AG04449 (cell line): ENCODE measurements at regions not wholly inside any gene's neighbourhood (a gene's known extent, or its start where the extent isn't known, plus 50 kb on each side); places are given as distances from the start of the nearest gene placed in this dataset.

Experiments
- CTCF ChIA-PET: fragments of 350-600 bp; formaldehyde crosslinking; extraction: SDS; loops from one replicate; lab custom pipeline; 2021; ENCODE audit warnings: antibody characterized with exemption; lab: Yijun Ruan, JAX
- POLR2A ChIA-PET: fragments of 400-600, 350-600 bp; formaldehyde crosslinking; extraction: SDS; loops from one replicate; lab custom pipeline; 2020; ENCODE audit warnings: antibody characterized with exemption, inconsistent platforms; lab: Yijun Ruan, JAX
- DNase-seq: peaks from one replicate; pipeline ENCODE4 v3.0.0-alpha.2; 2010; ENCODE audit warnings: low read depth, low spot score
- H3K4me3 ChIP-seq: 2 replicates; pipeline ENCODE4 v1.5.1; 2011; ENCODE audit warnings: low read depth, mild to moderate bottlenecking, control low read depth, low read length
- TF ChIP-seq, protein P1 (sequence below): IDR thresholded peaks from one replicate; pipeline ENCODE4 v1.5.1; 2011; ENCODE audit warnings: mild to moderate bottlenecking, moderate library complexity, low read length, control low read depth, inconsistent platforms; ENCODE audit not compliant: insufficient read depth; ENCODE audit errors: missing control alignments

DNA sequence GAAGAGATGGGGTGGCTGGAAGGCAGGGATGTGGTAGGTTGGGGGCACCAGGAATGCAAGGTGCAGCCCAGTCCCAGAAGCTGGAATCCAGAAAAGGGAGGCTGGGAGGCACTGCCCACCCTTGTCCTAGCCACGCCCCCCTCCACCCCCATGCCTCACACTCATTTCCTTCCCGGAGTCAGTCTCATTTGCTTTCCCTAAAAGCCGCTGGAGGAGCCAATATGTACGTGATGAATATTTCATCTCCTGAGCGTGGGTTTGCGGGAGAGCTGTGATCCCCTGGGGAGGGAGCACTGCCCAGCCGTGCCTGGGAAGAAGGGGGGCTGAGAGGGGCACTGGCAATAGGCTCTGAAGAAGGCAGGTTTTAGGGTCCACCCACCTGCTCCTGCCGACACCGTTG lies 124.5 kb upstream of the LHX1 start:
- TF ChIP-seq, protein P1, sequence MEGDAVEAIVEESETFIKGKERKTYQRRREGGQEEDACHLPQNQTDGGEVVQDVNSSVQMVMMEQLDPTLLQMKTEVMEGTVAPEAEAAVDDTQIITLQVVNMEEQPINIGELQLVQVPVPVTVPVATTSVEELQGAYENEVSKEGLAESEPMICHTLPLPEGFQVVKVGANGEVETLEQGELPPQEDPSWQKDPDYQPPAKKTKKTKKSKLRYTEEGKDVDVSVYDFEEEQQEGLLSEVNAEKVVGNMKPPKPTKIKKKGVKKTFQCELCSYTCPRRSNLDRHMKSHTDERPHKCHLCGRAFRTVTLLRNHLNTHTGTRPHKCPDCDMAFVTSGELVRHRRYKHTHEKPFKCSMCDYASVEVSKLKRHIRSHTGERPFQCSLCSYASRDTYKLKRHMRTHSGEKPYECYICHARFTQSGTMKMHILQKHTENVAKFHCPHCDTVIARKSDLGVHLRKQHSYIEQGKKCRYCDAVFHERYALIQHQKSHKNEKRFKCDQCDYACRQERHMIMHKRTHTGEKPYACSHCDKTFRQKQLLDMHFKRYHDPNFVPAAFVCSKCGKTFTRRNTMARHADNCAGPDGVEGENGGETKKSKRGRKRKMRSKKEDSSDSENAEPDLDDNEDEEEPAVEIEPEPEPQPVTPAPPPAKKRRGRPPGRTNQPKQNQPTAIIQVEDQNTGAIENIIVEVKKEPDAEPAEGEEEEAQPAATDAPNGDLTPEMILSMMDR, result no peak
- H3K4me3 ChIP-seq, result no peak overlapping the region
- ChIA-PET CTCF (interaction anchor here (0.6 kb wide), 1 partner anchor 301 kb away, joined by 3 read pairs; no protein-coding TSS in a partner anchor), POLR2A (no interaction called here)
- DNase-seq, result no peak

DNA sequence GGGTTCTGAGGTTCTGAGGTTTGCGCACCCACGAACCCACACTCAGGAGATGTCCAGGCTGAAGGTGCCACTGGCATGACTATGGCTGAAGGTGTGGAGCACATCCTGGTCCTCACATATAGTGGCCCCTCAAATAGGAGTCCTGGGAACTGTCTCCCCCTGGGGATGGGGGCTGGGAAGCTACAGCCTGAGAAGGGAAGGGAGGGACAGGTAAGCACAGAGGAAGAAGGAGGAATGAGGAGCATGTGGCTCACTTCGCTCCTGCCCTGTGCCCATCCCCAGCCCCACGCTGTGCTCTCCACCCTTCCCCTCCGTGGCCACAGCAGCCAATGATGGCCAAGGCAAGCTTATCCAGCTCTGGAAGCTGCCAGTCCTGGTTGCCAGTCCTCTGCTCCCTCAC lies 123.9 kb upstream of the LHX1 start:
- CTCF ChIA-PET, result no interaction called here

DNA sequence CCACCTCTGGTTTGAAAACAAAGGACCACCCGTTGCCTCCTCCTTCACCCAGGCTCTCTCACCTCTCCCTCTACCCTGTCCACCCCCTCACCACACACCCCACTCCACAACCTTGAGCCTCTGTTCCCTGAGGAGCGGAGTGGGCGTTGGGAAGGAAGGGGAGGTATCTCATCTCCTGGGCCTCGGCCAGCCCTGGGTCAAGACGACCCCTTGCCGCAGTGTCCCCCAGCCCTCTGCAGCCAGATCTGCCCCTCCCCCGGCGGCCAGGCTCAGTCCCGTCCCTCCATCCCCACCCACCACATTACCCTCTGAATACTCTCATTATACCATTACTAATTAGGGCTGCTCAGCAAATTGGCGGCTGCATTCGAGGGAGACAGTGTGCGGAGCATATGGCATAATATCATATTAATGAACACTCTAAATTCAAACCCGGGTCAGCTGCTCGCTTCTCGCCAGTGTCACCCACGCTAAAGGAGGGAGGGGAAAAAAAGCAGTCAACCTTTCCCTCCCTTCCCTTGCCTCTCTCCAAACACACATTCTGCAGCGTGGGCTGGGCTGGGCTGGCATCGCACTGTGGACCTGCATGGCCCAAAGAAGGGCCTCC lies 123.2 kb upstream of the LHX1 start:
- H3K4me3 ChIP-seq, result no peak overlapping the region
- POLR2A ChIA-PET, result no interaction called here
- TF ChIP-seq, protein P1, result no peak
- CTCF ChIA-PET, result no interaction called here
- no peak for DNase-seq

More for the DNA sequence above, 123.9 kb upstream of the LHX1 start:
- TF ChIP-seq, protein P1, result no peak
- no peak for DNase-seq
- no peak overlapping the region for H3K4me3 ChIP-seq
- POLR2A ChIA-PET, result no interaction called here

DNA sequence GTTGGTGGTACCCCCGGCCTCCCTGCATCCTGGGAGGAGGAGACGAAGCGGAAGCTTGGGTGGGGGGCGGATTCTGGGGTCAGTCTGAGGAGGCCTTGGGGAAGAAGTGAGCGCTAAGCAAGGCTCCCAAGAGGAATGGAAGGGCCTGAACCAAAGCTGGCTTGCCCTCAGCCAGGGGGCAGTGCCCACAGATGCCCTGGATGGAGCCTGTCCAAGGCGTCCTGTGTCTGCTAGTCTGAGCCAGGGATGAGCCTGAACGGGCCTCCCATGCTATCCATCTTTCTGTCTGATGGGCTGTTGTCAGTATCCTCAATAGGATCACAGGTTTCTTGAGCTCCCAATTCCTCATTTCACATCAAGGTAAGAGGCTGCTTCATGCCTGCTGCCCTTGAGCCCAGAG lies 122.3 kb upstream of the LHX1 start:
- H3K4me3 ChIP-seq, result no peak overlapping the region
- DNase-seq, result no peak
- POLR2A ChIA-PET, result no interaction called here
- TF ChIP-seq, protein P1, result no peak
- CTCF ChIA-PET, result no interaction called here

DNA sequence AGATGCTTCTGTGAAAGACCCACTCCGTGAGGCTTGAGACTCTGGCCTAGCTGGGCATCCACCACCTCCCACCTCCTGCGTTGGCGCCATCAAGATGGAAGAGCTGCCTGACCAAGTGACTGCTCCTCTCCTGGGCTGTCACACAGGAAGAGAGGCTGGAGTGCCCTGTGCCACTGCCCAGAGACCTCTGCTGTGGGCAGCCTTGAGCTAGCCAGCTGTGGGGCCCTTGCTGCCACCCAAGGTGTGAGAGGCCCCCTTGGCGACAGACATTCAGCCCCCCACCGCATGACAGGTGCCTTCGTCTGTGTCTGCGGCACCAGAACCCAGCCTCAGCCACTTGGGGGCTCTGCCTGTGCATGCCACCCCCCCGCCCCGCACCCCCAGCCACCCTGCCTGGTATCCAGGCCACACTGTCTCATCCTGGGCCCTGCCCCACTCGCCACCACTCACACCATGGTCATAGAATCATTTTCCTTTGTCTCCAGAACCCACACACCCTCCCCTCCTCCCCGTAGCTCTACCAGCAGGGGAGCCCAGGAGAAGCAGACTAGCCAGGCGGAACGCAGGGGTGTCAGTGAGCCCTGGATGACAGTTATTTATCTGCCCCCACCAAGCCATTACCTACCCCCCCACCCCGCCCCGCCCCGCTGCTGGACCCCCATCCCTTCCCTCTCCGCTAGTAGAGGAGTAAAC lies 120.9 kb upstream of the LHX1 start:
- H3K4me3 ChIP-seq, result no peak overlapping the region
- no peak for DNase-seq
- TF ChIP-seq, protein P1, result no peak
- CTCF ChIA-PET, result no interaction called here
- POLR2A ChIA-PET, result no interaction called here

DNA sequence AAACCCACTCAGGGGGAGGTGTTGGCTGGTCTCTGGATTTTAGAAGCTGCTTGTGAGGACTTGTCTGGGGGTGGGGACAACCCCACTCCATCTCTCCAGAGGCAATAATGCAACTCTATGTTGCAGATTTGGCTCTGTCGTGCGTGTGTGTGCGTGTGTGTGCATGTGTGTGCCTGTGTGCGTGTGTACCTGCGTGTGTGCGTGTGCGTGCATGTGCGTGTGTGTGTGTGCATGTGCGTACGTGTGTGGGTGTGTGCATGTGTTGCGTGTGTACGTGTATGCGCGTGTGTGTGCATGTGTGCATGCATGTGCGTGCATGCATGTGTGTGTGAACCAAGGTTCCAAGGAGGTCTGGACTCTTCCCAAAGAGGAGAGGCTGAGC lies 120.4 kb upstream of the LHX1 start:
- TF ChIP-seq, protein P1, result no peak
- no peak overlapping the region for H3K4me3 ChIP-seq
- CTCF ChIA-PET, result no interaction called here
- POLR2A ChIA-PET, result no interaction called here
- no peak for DNase-seq
